Dermis microvascular lymphatic vessel endothelial cell (primary cell): ENCODE measurements at regions not wholly inside any gene's neighbourhood (a gene's known extent, or its start where the extent isn't known, plus 50 kb on each side); places are given as distances from the start of the nearest gene placed in this dataset.

Experiments used
- DNase-seq, 2 donors: peaks; one replicate each; pipeline versions ENCODE4 v3.0.0 to v3.0.0-alpha.2; 2010; ENCODE audit warnings: low read depth in 2 of 2

GRCh38 chr15:98416222-98416855, 232.0 kb upstream of the IGF1R start:
- DNase-seq: no peak

DNA sequence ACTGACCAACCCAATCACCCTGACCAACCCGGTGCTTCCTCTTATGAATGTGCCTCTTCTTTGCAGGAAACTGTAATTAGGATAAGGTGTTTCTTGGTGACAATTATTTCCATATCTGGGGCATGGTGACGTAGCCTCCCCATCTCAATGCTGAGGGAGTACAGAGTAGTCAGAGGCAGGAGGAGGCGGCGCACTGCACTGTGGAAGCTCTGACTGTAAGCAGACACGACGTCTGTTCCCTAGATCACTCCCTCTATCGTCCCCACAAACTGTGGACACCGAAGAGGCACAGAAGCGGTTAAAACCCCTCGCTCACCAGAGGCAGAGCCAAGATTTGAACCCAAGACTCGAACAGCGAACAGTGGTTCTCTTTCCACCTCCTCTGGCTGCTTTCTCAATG, 231.0 kb upstream of the IGF1R start:
- no peak for DNase-seq

GRCh38 chr15:98418122-98418521, 230.2 kb upstream of the IGF1R start:
- DNase-seq: no peak

DNA sequence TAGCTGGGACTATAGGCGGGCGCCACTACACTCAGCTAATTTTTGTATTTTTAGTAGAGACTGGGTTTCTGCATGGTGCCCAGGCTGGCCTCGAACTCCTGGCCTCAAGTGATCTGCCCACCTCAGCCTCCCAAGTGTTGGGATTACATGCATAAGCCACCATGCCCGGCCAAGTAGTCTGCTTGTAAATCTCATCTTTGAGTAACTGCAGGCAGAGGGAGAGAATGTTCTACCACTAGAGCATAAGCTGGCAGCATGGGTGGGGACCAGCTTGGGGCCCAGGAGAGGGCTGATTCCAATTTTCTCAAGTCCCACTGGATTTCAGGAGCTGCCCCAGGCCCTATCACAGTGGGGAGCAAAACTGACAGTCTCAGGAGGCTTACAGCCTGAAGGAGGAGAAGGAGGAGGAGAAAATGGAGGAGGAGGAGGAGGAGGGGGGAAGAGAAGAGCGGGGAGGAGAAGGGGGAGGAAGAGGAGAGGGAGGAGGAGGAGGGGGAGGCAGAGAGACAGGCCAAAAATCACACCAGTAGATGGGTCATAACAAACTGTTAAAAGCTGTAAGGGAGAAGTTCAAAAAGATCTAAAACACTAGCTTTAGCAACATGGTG, 229.1 kb upstream of the IGF1R start:
- no peak for DNase-seq

- no peak for DNase-seq
Observed at GRCh38 chr15:98420837-98421236, 227.5 kb upstream of the IGF1R start.

DNA sequence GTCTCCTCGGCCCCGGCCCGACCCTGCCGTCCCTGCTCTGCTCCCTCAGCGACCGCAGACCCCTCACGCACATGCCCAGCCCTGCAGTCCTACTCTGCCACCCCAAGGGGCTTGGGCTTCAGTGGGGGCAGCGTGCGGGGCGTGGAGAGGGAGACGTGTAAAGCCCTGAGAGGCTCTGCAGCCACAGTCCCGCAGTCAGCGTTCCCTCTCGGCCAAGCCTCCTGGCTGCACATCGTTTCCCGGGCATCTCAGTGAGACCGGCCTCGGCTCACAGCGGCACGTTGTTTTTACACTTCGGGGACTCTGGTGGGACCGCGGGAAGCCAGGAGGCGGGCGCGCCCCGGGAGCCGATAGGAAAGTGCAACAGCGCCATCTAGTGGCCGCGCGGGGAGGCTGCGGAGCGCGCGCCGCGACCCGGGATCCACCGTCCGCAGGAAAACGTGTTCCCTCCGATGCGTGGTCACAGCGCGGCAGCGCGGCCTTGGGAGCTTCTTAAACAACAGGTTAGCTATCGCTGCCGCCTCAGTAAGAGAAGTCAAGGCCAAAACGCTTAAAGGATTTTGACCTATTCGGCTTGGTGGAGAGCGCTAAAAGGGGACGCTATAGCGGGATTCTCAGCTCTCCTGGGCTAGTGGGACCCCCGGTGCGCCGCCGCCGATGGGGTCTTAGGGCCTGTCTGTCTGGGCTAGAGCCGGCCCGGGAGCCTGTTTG, 226.8 kb upstream of the IGF1R start:
- peak in 1 of 2 donors; percentile 48 for DNase-seq

DNA sequence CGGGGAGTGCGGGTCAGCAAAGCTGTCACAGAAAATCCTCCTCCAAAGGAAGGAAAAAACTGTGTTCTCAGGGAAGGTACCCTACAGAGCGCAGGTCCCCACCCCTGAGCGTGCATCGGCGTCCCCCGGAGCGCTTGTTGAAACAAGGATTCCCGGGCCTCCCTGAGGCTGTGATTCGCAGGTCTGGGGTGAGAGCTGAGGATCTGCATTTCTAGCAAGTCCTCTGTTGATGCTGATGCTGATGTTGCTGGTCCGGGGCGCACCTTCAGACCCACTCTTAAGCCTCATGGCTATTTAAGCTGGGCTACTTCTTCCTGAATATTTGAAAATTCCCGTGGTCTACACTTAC, 226.2 kb upstream of the IGF1R start:
- no peak for DNase-seq

DNA sequence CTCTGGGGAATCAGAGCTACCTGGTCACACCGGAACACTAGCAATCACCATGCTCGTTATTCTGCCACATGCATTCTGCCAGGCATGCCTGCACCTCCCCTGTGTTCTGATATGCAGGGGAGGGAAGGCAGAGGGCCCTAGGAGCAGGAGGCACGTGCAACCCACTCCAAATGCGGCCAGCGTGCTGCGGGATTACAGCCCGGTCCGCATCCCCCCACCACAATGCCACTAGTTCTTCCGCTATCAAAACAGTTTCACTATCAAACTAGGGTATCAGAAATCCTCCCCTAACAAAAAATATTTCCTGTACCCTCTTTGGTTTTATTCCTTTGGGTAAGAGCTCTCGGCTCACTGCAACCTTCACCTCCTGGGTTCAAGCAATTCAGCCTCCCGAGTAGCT, 223.2 kb upstream of the IGF1R start:
- DNase-seq: no peak

GRCh38 chr15:98427321-98427720, 221.0 kb upstream of the IGF1R start:
- DNase-seq: no peak

DNA sequence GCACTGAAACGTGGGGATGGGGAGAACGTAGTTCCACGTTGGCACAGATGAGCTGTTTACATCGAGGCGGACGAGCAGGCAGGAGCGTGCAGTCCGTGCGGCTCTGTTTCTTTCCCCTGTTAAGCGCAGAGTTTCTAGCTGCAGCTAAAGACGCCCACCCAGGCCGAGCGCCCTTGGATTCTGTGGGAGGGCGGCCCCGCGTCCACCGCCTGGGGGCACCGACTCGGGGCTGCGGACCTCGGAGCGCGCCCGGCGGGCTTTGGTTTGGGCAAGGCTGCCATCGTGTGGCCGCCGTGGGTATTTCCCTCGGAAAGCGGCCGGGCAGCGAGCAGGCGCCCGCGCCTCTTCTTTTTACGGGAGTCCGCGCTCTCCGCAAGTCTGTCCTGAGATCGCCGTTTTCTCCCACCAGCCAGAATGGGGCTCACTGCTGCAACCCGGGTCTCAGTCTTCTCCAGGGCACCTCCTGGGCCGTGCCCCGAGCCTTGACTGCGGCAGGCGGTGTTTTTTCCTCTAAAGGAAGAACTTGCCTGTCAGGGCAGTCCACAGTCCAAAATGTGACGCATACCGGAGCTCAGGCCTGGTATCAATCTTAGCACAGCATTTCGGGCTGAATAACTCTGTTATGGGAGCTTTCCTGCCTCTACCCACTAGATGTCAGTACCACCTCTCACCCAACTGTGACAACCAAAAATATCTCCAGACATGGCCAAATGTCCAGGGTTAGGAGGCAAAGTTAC, 219.9 kb upstream of the IGF1R start:
- DNase-seq: peak; percentile 38 to 55

DNA sequence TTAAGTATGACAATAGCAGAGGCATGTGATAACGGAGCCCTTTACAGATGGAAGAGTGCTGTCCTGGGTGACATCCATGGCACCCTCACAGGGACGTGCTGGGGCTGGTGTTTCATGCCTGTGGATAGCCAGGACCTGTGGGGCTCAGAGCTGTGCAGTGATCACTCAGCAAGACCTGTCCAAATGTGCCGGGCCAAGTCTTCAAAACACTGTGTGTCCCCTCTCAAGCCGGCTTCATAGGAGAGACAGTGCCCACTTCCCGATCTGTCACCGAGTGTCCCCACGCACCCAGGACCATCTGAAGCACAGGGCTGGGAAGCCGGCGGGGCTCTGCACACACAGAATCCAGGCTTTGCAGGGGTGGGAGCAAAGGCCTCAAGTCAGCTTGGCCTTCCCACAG, 217.2 kb upstream of the IGF1R start:
- no peak for DNase-seq

- DNase-seq: no peak
Observed at GRCh38 chr15:98433346-98433745, 215.0 kb upstream of the IGF1R start.

- no peak for DNase-seq
Observed at GRCh38 chr15:98433856-98434255, 214.5 kb upstream of the IGF1R start.

DNA sequence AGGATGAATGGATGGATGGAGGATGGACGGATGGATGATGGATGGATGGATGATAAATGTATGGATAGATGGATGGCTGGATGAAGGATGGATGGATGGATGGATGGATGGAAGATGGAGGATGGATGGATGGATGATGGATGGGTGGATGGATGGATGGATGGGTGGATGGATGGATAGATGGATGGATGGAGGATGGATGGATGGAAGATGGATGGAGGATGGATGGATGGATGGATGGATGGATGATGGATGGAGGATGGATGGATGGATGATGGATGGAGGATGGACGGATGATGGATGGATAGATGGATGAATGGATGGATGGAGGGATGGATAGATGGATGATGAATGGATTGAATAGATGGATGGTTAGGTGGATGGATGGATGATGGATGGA, 210.6 kb upstream of the IGF1R start:
- no peak for DNase-seq

DNA sequence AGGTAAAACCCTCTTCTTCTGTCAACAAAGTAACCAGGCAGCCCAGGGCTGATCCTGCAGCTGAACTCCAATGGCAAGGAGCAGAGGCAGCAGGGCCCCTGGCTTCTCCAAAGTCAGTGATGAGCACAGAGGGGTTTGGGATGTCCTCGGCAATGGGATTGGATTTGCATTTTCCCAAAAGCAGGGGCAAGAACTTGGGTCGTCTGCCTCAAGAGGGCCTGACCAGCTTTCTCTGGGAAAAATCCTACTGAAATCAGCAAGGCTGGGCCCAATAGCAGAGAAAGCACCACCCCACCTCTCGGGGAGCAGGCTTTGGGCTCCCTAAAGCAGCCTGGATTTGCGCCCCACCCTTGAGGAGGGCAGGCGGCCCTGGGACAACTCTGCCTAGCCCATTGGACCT, 210.0 kb upstream of the IGF1R start:
- DNase-seq: no peak

DNA sequence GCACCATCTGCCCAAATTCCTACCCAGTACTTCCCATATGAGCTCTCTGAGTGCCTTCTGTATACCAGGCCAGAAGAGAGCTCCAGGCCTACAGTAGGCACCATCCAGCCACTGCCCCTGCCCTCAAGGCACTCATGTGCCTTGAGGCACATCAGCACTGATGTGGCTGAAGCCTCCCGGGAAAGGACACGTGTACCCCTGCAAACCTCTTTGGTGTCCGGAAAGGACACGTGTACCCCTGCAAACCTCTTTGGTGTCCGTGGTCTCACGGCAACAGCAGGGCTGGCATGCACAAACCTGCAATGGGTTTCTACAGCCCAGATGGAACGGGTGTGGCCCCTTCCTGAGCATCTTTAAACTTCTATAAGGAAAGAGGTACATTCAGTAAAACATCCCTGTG, 209.4 kb upstream of the IGF1R start:
- no peak for DNase-seq

DNA sequence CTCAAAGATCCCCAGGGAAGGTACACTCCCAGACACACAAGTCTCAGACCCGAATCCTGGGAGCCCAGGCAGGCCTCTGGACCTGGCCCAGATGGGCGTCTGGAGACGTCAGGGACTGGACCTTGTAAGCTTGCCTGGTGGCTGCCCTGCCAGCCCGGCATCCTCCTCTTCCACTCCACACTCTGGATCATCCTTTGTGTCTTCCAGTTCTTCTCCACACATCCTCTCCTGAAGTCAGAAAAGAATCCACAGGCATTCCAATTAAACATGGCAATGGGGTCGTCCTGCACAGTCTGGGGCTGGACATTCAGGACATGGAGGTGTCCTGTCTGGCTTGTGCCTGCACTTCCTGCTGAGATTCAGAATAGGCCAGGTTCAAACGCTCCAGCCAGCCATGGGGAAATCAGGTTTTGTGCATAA, 208.8 kb upstream of the IGF1R start:
- DNase-seq: no peak

- no peak for DNase-seq
Observed at GRCh38 chr15:98440917-98441316, 207.4 kb upstream of the IGF1R start.

- DNase-seq: no peak
Observed at GRCh38 chr15:98441599-98441998, 206.7 kb upstream of the IGF1R start.

- DNase-seq: peak; percentile 51 to 72
Observed at GRCh38 chr15:98442379-98442833, 205.9 kb upstream of the IGF1R start.

DNA sequence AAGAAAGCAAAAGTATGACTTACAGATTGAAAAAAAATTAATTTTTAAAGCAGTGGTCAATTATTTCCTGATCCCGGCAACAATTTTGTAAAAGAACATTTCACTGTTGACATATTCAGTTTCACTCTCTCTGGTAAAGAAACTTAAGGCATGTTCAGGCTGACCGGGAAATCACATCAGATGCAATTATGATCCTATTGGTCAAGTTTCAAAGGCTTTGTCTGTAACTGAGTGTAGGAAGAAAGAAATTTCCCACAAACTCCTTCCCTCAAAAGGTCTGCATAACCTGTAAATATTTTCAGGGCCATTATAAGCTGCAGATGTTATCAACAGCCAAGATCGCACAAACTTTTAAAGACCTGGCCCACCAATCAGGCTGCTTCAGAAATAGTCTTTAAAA, 205.4 kb upstream of the IGF1R start:
- DNase-seq: no peak

DNA sequence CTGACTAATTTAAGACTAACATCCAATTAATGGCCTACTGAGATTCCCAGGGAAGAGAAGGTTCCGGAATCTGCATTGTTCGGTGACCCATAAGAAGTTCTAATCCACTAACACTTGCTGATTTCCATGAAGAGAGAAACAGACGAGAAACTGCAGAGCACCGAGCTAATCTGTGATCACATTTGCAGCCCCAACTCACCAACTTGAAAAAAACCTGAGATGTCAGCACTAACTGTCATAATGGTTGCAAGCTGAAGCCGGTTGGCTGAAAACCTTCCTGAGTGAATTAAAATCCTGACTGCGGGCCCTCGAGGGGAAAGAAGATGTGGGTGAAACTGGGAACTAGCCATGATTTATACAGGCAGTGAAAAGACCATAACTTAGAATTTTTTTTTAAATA, 204.8 kb upstream of the IGF1R start:
- DNase-seq: no peak
